HepG2 (cell line): ENCODE measurements at regions not wholly inside any gene's neighbourhood (a gene's known extent, or its start where the extent isn't known, plus 50 kb on each side); places are given as distances from the start of the nearest gene placed in this dataset.
A peak's percentile ranks its signal among the peaks of the same experiment; 100 is the strongest.

Experiments used
- ATAC-seq: fragments of 200-7000 bp; cut with Tn5 transposase; 3 replicates; pipeline ENCODE4 v1.9.1; 2020; ENCODE audit warnings: mild to moderate bottlenecking, moderate library complexity
- BruUV-seq: library from RNA; stranded (reverse); fragments of 400-500 nt; replicated peaks from 2 replicates; lab custom pipeline; 2021; lab: Mats Ljungman, UMichigan
- CTCF ChIA-PET: fragments of 300-600 bp; formaldehyde crosslinking; extraction: SDS; loops from one replicate; lab custom pipeline; 2021; ENCODE audit warnings: low total read pairs, inconsistent platforms, low intra/inter-chr PET ratio; lab: Yijun Ruan, JAX
- POLR2A ChIA-PET: fragments of 350-600 bp; sonication (Branson Sonifier 250); formaldehyde crosslinking; loops from one replicate; lab custom pipeline; 2020; ENCODE audit warnings: antibody characterized with exemption, inconsistent platforms; lab: Yijun Ruan, JAX
- DNase-seq: peaks from one replicate; pipeline ENCODE4 v3.0.0-alpha.2; 2015; ENCODE audit warnings: low spot score
- FAIRE-seq: peaks from 3 replicates; lab custom pipeline; 2011; peaks lifted over from hg19 to GRCh38; lab: Jason Lieb, UNC
- H2AFZ ChIP-seq: one replicate; pipeline ENCODE4 v1.6.1; 2011; ENCODE audit warnings: low read length, inconsistent platforms
- H3K27ac ChIP-seq: fragments of 300-600 bp; 3 replicates; pipeline ENCODE4 v1.8.0; 2011; ENCODE audit warnings: mixed run types, mild to moderate bottlenecking, mixed read lengths, low read length, inconsistent platforms; ENCODE audit not compliant: insufficient read depth; ENCODE audit errors: extremely low read length
- H3K27me3 ChIP-seq, 2 experiments: fragments of 200-600 bp in 1 of 2; 2 replicates in 1 of 2; 3 replicates in 1 of 2; pipeline versions ENCODE4 v1.6.0 to v1.8.0; 2011; ENCODE audit warnings: low read length in 2 of 2, mild to moderate bottlenecking in 2 of 2, moderate library complexity in 2 of 2, inconsistent platforms in 1 of 2; ENCODE audit not compliant: insufficient read depth in 2 of 2, control insufficient read depth in 1 of 2
- H3K36me3 ChIP-seq, 2 experiments: fragments of 200-600 bp in 1 of 2; replicated peaks in 1 of 2; 2 replicates in 1 of 2; 3 replicates in 1 of 2; pipeline versions ENCODE4 v1.5.1 to v1.8.0; 2011; ENCODE audit warnings: low read length in 2 of 2, inconsistent platforms in 1 of 2; ENCODE audit not compliant: insufficient read depth in 2 of 2, control insufficient read depth in 1 of 2
- H3K4me1 ChIP-seq: 2 replicates; pipeline ENCODE4 v1.5.1; 2012; ENCODE audit warnings: low read length, inconsistent platforms; ENCODE audit not compliant: insufficient read depth
- H3K4me2 ChIP-seq: 2 replicates; pipeline ENCODE4 v1.6.0; 2011; ENCODE audit warnings: low read depth, low read length, inconsistent platforms
- H3K4me3 ChIP-seq, 3 experiments: fragments of 200-600 bp in 1 of 3; sonication (generic), shearing (Covaris generic) in 1 of 3; replicated peaks in 1 of 3; 2 replicates each; pipeline ENCODE4 v1.5.1; 2011 to 2016; ENCODE audit warnings: low read length in 3 of 3, inconsistent platforms in 2 of 3, low read depth in 2 of 3, mild to moderate bottlenecking in 2 of 3, control low read depth in 1 of 3, mixed read lengths in 1 of 3; ENCODE audit not compliant: insufficient read depth in 1 of 3
- H3K79me2 ChIP-seq: one replicate; pipeline ENCODE4 v1.6.1; 2011; ENCODE audit warnings: low read length, inconsistent platforms; ENCODE audit not compliant: insufficient read depth
- H3K9ac ChIP-seq: 2 replicates; pipeline ENCODE4 v1.6.0; 2011; ENCODE audit warnings: mild to moderate bottlenecking, low read depth, low read length, inconsistent platforms; ENCODE audit not compliant: insufficient read depth
- H3K9me3 ChIP-seq: 2 replicates; pipeline ENCODE4 v1.5.1; 2012; ENCODE audit warnings: mild to moderate bottlenecking, low read length
- H4K20me1 ChIP-seq: 2 replicates; pipeline ENCODE4 v1.6.0; 2011; ENCODE audit warnings: inconsistent platforms, mild to moderate bottlenecking, low read length, moderate library complexity; ENCODE audit not compliant: insufficient read depth
- KDM1A ChIP-seq: IDR thresholded peaks from 2 replicates; pipeline ENCODE4 v1.6.1; 2016; ENCODE audit warnings: missing compliant biosample characterization
- MAFK ChIP-seq, 2 experiments: IDR thresholded peaks in 1 of 2; conservative IDR thresholded peaks in 1 of 2; 2 replicates each; pipeline ENCODE4 v1.6.1; 2011; ENCODE audit warnings: improper control_type of control experiment in 2 of 2, low read length in 2 of 2
- MAZ ChIP-seq, 2 experiments: sonication (generic) in 1 of 2; formaldehyde crosslinking in 1 of 2; IDR thresholded peaks; 2 replicates each; pipeline versions ENCODE4 v1.5.0 to v1.6.1; 2012 to 2020; ENCODE audit warnings: low read depth in 2 of 2, mild to moderate bottlenecking in 2 of 2, borderline replicate concordance in 1 of 2, improper control_type of control experiment in 1 of 2, low read length in 1 of 2, missing genetic modification reagents in 1 of 2, moderate library complexity in 1 of 2
- POGZ ChIP-seq: sonication (generic); formaldehyde crosslinking; IDR thresholded peaks from 2 replicates; pipeline ENCODE4 v1.4.0; 2020; ENCODE audit warnings: mild to moderate bottlenecking, missing genetic modification reagents
- SNRNP70 ChIP-seq: fragments of 200-400 bp; formaldehyde crosslinking; IDR thresholded peaks from 2 replicates; pipeline ENCODE4 v1.6.1; 2017; ENCODE audit warnings: mild to moderate bottlenecking, low read depth, low read length, moderate library complexity
- ZFAT ChIP-seq: sonication (generic); formaldehyde crosslinking; conservative IDR thresholded peaks from 2 replicates; pipeline ENCODE4 v1.8.1; 2023; ENCODE audit warnings: missing genetic modification reagents, inconsistent platforms
- ZNF672 ChIP-seq: sonication (generic); formaldehyde crosslinking; IDR thresholded peaks from 2 replicates; pipeline ENCODE4 v1.8.1; 2022; ENCODE audit warnings: missing genetic modification reagents
- WGBS: methylation state at CpG from one replicate; pipeline ENCODE4 v1.1.6; 2017; ENCODE audit warnings: low lambda C conversion rate; 5-methylcytosine and 5-hydroxymethylcytosine counted together
- in situ Hi-C: cut with HindIII; loops from 2 replicates; pipeline ENCODE4 v1.10.0; 2017; ENCODE audit warnings: low pct_unique_long_range_greater_than_20kb; ENCODE audit not compliant: extremely low pct_ligation_motif_present
- intact Hi-C: fragments of 100-400 bp; cut with micrococcal nuclease; formaldehyde crosslinking; loops from one replicate; pipeline ENCODE4 v1.10.0; 2022; ENCODE audit not compliant: unreplicated experiment
- TF ChIP-seq, protein P1 (sequence below): sonication (generic); formaldehyde crosslinking; IDR thresholded peaks from 2 replicates; pipeline ENCODE4 v1.4.0; 2020; ENCODE audit warnings: missing genetic modification reagents
- TF ChIP-seq, protein P2 (sequence below): sonication (generic); formaldehyde crosslinking; IDR thresholded peaks from 2 replicates; pipeline ENCODE4 v1.5.0; 2020; ENCODE audit warnings: missing genetic modification reagents, mild to moderate bottlenecking, borderline replicate concordance
- TF ChIP-seq, protein P3 (sequence below): sonication (generic); formaldehyde crosslinking; IDR thresholded peaks from 2 replicates; pipeline ENCODE4 v1.8.0; 2022; ENCODE audit warnings: mild to moderate bottlenecking, missing genetic modification reagents; ENCODE audit not compliant: insufficient replicate concordance
- TF ChIP-seq, protein P4 (sequence below): sonication (generic); formaldehyde crosslinking; IDR thresholded peaks from 2 replicates; pipeline ENCODE4 v1.5.0; 2020; ENCODE audit warnings: mild to moderate bottlenecking, missing genetic modification reagents

DNA sequence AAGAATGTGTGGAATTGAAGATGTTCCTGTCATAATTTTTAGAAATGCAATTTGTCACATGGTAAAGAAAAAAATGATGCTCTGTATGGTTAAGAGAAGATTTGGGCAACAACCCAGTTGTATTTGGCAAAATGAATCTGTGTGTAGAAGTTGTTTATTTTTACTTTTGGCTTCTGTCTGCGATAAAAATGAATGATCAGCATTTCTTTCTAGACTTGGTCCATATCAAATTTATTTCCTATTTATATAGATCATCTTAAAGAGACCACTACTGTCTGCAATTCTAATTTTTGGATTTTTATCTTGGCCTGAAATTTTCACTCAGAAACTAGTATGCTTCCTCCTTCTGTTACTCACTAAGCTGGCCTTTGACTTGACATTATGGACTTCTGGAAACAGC is 396.9 kb downstream of the FAM47A start:
- POLR2A ChIA-PET: no interaction called here
- FAIRE-seq: no peak
- intact Hi-C loops: no loop called here

DNA sequence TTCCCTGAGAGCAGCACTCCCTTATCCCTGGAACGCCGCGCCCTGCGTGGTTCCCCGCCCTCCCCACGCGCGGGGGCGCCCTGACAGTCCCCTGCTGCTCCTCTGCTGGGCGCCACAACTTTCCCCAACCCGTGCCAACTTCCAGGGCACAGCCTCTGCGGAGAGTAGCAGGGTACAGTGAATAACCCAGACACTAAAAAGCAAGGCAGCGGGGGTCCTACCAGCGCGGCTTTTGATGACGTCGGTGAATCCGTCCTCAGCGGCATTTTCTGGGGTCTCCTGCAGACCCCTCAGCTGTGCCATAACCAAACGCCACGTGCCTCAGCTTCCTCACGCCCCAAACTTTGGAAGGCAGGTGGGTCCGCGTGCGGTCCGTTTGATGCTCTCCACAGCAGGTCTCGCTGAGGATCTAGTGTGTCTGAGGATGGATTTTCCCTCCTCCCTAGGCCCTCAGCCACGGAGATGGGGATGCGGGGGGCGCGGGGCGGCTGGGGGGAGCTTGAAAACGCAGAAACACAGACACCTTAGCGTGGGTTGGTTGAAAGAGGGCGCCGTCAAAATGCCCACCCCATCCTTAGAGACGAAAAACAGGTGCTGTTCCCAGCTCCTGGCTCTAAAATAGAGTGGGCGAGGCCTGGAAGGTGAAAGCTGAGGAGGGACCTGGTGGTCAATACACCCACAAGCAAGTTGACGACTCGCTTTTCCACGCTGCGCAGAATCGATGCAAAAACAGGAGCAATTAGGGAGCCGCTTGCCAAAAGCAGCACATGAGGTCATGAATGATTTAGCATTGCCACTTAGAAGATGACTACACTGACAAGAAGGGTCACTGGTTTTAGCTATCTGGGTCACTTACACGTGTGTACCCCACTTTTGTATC is 405.6 kb downstream of the FAM47A start:
- WGBS: 3% methylated on average over 6 of the region's 45 CpGs
- in situ Hi-C loops (no loop called here), intact Hi-C loops (no loop called here)
- no peak overlapping the region for H3K27ac ChIP-seq
- no peak overlapping the region for H3K9ac ChIP-seq
- H2AFZ ChIP-seq: no peak overlapping the region
- H3K4me1 ChIP-seq: no peaks in the 10 kb centered on the region
- H3K4me2 ChIP-seq: no peak overlapping the region
- no peaks in the 10 kb centered on the region for H3K36me3 ChIP-seq
- ATAC-seq: no peak
- H3K9me3 ChIP-seq: no peaks in the 10 kb centered on the region
- no peak for DNase-seq
- no peak overlapping the region for H3K4me3 ChIP-seq
- no peaks in the 10 kb centered on the region for H3K79me2 ChIP-seq
- FAIRE-seq: no peak
- no peaks in the 10 kb centered on the region for H3K27me3 ChIP-seq
- H4K20me1 ChIP-seq: no peaks in the 10 kb centered on the region
- ChIA-PET CTCF (no interaction called here), POLR2A (no interaction called here)
- BruUV-seq: no TSS peak
- TF ChIP-seq KDM1A (CRISPR knock-in tag) (no peak), ZFAT (CRISPR knock-in tag) (no peak), POGZ (CRISPR knock-in tag) (no peak), MAZ (IDR thresholded peaks at IDR 0.05; ENCODE audit: borderline replicate concordance, low read depth, low read length) (no peak), MAZ (CRISPR knock-in tag; IDR thresholded peaks at IDR 0.05; ENCODE audit: low read depth) (no peak), ZNF672 (CRISPR knock-in tag) (no peak)
- TF ChIP-seq, protein P1, sequence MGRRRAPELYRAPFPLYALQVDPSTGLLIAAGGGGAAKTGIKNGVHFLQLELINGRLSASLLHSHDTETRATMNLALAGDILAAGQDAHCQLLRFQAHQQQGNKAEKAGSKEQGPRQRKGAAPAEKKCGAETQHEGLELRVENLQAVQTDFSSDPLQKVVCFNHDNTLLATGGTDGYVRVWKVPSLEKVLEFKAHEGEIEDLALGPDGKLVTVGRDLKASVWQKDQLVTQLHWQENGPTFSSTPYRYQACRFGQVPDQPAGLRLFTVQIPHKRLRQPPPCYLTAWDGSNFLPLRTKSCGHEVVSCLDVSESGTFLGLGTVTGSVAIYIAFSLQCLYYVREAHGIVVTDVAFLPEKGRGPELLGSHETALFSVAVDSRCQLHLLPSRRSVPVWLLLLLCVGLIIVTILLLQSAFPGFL (CRISPR knock-in tag): no peak
- TF ChIP-seq, protein P2, sequence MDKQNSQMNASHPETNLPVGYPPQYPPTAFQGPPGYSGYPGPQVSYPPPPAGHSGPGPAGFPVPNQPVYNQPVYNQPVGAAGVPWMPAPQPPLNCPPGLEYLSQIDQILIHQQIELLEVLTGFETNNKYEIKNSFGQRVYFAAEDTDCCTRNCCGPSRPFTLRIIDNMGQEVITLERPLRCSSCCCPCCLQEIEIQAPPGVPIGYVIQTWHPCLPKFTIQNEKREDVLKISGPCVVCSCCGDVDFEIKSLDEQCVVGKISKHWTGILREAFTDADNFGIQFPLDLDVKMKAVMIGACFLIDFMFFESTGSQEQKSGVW: no peak
- TF ChIP-seq, protein P3, sequence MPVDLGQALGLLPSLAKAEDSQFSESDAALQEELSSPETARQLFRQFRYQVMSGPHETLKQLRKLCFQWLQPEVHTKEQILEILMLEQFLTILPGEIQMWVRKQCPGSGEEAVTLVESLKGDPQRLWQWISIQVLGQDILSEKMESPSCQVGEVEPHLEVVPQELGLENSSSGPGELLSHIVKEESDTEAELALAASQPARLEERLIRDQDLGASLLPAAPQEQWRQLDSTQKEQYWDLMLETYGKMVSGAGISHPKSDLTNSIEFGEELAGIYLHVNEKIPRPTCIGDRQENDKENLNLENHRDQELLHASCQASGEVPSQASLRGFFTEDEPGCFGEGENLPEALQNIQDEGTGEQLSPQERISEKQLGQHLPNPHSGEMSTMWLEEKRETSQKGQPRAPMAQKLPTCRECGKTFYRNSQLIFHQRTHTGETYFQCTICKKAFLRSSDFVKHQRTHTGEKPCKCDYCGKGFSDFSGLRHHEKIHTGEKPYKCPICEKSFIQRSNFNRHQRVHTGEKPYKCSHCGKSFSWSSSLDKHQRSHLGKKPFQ (CRISPR knock-in tag): no peak
- TF ChIP-seq, protein P4, sequence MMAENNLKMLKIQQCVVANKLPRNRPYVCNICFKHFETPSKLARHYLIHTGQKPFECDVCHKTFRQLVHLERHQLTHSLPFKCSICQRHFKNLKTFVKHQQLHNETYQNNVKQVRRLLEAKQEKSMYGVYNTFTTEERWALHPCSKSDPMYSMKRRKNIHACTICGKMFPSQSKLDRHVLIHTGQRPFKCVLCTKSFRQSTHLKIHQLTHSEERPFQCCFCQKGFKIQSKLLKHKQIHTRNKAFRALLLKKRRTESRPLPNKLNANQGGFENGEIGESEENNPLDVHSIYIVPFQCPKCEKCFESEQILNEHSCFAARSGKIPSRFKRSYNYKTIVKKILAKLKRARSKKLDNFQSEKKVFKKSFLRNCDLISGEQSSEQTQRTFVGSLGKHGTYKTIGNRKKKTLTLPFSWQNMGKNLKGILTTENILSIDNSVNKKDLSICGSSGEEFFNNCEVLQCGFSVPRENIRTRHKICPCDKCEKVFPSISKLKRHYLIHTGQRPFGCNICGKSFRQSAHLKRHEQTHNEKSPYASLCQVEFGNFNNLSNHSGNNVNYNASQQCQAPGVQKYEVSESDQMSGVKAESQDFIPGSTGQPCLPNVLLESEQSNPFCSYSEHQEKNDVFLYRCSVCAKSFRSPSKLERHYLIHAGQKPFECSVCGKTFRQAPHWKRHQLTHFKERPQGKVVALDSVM (CRISPR knock-in tag): no peak

More for the DNA sequence above, 396.9 kb downstream of the FAM47A start:
- Histone ChIP-seq H3K9ac (no peak overlapping the region), H3K27me3 (no peaks in the 10 kb centered on the region), H3K79me2 (no peaks in the 10 kb centered on the region), H3K4me1 (no peaks in the 10 kb centered on the region), H3K27ac (no peak overlapping the region), H3K4me3 (no peak overlapping the region), H4K20me1 (no peaks in the 10 kb centered on the region), H2AFZ (no peak overlapping the region), H3K4me2 (no peak overlapping the region), H3K36me3 (no peaks in the 10 kb centered on the region), H3K9me3 (no peaks in the 10 kb centered on the region)
- ATAC-seq (no peak), DNase-seq (no peak)
- no TSS peak for BruUV-seq
- 0% methylated on average over 1 of the region's 1 CpG for WGBS
- CTCF ChIA-PET: no interaction called here
- TF ChIP-seq MAFK (conservative IDR thresholded peaks at IDR 0.05 in 1 of 2, IDR thresholded peaks at IDR 0.05 in 1 of 2; ENCODE audit: low read length in 2 of 2) (peak in 1 of 2 experiments; percentile 59; a peak in 2 of 4 replicates), SNRNP70 (no peak)
- in situ Hi-C loops: no loop called here
